Fibroblast of the conjunctiva (primary cell): ENCODE measurements at regions not wholly inside any gene's neighbourhood (a gene's known extent, or its start where the extent isn't known, plus 50 kb on each side); places are given as distances from the start of the nearest gene placed in this dataset.
"Not testable (repeated sequence)": the region's sequence is repeated elsewhere in the genome, so short reads cannot be mapped to it uniquely, and the experiment has no call there.

Source experiments
- DNase-seq: peaks from one replicate; pipeline ENCODE4 v3.0.0-alpha.2; 2010; ENCODE audit warnings: low read depth

GRCh38 chr1:105398909-105399308 lies 1649.2 kb downstream of the AMY1C start:
- DNase-seq = no peak

GRCh38 chr1:105399716-105400115 lies 1650.0 kb downstream of the AMY1C start:
- no peak for DNase-seq

GRCh38 chr1:105416261-105416660 lies 1640.2 kb upstream of the PRMT6 start:
- no peak for DNase-seq

- no peak for DNase-seq
Measured at GRCh38 chr1:105419030-105419429, 1637.4 kb upstream of the PRMT6 start.

GRCh38 chr1:105427543-105427942 lies 1628.9 kb upstream of the PRMT6 start:
- DNase-seq = no peak

GRCh38 chr1:105436589-105437259 lies 1619.8 kb upstream of the PRMT6 start:
- no peak for DNase-seq

- DNase-seq = no peak
Measured at GRCh38 chr1:105437847-105438246, 1618.6 kb upstream of the PRMT6 start.

- no peak for DNase-seq
Measured at GRCh38 chr1:105442901-105443300, 1613.6 kb upstream of the PRMT6 start.

GRCh38 chr1:105459759-105460158 lies 1596.7 kb upstream of the PRMT6 start:
- no peak for DNase-seq

- no peak for DNase-seq
Measured at GRCh38 chr1:105462308-105462707, 1594.2 kb upstream of the PRMT6 start.

- no peak for DNase-seq
Measured at GRCh38 chr1:105467549-105467948, 1588.9 kb upstream of the PRMT6 start.

GRCh38 chr1:105470541-105470940 lies 1585.9 kb upstream of the PRMT6 start:
- DNase-seq = not testable (repeated sequence)

- DNase-seq = no peak
Measured at GRCh38 chr1:105483436-105483835, 1573.0 kb upstream of the PRMT6 start.

GRCh38 chr1:105485207-105485606 lies 1571.3 kb upstream of the PRMT6 start:
- DNase-seq = peak; percentile 17

GRCh38 chr1:105492921-105493320 lies 1563.6 kb upstream of the PRMT6 start:
- peak; percentile 32 for DNase-seq

- DNase-seq = no peak
Measured at GRCh38 chr1:105516068-105516467, 1540.4 kb upstream of the PRMT6 start.

GRCh38 chr1:105533996-105534395 lies 1522.5 kb upstream of the PRMT6 start:
- no peak for DNase-seq

- DNase-seq = no peak
Measured at GRCh38 chr1:105544475-105544874, 1512.0 kb upstream of the PRMT6 start.

- no peak for DNase-seq
Measured at GRCh38 chr1:105556266-105556665, 1500.2 kb upstream of the PRMT6 start.

GRCh38 chr1:105558023-105558422 lies 1498.5 kb upstream of the PRMT6 start:
- DNase-seq = no peak

- no peak for DNase-seq
Measured at GRCh38 chr1:105565006-105565405, 1491.5 kb upstream of the PRMT6 start.

GRCh38 chr1:105585791-105586190 lies 1470.7 kb upstream of the PRMT6 start:
- DNase-seq = no peak

- DNase-seq = no peak
Measured at GRCh38 chr1:105591681-105592080, 1464.8 kb upstream of the PRMT6 start.

GRCh38 chr1:105608713-105609112 lies 1447.8 kb upstream of the PRMT6 start:
- DNase-seq = peak; percentile 4
